ENCODE measurements at regions not wholly inside any gene's neighbourhood (a gene's known extent, or its start where the extent isn't known, plus 50 kb on each side); places are given as distances from the start of the nearest gene placed in this dataset.
"Not testable (repeated sequence)": the region's sequence is repeated elsewhere in the genome, so short reads cannot be mapped to it uniquely, and the experiment has no call there.

DNA sequence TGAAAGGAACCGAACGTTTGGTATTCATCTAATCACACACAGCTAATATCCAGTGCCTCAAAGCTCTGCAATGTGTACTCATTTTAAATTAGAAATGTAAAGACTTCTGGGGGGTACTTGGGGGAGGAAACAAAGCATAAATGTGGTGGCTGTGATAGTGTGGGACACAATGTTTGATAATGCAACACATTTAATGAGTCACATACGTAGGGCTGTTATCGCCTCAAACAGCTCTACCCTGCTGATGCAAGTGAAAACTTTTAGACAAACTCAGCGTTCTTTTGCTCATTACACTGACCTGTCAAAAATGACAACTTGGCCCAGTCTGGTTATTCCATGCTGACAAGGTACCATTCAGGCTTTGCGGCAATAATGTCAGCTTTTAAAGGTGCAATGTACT, 1227.1 kb upstream of the CELF4 start:
- no peak for DNase-seq

DNA sequence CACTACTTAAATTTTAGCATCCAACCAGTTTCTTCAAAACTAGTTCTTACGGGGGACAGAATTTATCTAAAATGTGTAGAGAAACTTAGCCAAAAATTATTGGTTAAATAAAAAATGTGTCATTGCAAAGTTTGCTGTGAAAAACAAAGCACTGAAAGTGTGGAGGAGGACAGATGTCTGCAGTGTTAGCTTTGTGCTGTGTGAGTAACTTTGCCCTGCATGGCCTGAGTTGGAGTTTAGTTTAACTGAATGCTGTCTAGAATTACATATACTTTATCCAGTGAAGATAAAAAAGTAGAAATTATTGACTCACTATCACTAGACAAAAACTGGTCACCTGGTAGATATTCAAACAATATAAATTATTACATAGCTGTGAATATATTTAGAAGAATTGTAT, 1225.2 kb upstream of the CELF4 start:
- DNase-seq = no peak

DNA sequence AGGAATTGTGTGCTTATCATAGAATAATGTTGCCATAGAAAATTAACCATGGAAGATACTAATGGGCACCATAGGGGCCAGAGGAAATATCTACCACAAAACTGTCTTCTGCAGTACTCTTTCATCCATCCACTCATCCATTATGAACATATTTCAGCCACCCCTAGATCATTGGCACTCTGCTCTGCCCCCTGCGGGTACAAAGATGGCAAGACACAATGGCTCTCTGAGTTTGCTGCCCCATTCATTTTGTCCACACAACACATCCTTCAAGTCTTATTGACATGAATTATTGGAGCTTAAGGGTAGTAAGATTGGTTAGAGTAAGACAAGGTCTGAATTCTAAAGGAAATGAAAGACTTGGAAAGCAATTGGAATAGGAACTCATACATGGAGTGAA, 1224.7 kb upstream of the CELF4 start:
- no peak for DNase-seq

DNA sequence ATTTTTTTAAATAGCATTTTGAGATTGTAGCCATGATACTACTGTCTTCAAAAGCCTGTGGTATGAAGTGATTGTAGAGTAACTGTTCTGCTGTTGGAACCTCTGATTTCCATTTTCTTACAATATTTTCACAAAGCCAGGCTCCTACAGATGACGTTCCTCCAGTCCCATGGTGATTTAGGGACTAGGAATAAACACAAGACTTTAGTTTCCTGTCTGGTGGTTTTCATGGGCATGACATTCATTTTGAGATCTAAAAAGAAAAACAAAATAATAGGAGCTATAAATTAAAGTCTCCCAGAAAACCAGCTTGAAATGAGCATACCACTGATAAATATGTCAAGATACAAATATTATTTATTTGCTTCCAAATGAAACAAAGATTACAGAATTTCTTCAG, 1223.5 kb upstream of the CELF4 start:
- no peak for DNase-seq

DNA sequence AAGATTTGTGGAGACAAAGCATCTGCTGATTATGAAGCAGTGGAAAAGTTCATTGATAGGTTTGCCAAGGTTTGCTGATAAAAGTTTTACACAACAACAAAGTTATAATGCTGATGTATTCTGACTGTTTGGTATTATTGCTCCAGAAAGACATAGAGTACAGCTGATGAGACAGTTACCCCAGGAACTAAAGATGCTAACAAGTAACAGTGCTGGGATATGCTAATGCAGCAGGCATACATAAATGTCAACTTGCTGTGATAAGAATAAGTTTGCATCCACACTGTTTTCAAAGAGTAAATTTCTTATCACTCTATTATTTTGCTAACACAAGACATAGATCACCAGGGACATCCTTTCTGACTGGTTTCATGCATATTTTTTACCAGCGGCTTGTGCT, 1221.3 kb upstream of the CELF4 start:
- DNase-seq = no peak

DNA sequence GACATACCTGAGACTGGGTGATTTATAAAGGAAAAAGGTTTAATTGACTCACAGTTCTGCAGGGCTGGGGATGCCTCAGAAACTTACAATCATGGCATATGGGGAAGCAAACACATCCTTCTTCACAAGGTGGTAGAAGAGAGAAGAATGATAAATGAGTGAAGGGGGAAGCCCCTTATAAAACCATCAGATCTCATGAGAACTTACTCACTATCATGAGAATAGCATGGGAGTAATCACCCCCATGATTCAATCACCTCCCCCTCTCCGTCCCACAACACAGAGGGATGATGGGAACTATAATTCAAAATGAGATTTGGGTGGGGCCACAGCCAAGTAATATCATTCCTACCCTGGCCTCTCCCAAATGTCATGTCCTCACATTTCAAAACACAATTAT, 1206.0 kb upstream of the CELF4 start:
- DNase-seq = not testable (repeated sequence)

DNA sequence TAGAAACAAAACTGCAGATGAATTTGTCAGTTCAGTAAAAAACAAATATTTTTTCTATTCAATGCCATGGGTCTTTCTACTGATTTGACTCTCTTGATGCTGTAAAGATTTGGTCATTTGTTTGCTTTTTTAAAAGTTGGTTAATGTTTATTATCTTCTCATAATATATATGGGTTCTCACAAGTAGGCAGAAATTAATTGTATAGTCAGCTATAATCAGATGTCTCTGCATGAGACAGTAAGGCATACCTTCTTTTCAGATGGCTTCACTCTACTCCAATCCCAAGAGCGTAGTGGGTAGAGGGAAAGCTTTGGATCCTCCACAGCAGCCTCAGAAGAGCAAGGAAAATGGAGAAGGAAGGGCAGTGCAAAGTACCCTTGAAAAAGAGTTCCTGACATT, 1202.9 kb upstream of the CELF4 start:
- DNase-seq = no peak

DNA sequence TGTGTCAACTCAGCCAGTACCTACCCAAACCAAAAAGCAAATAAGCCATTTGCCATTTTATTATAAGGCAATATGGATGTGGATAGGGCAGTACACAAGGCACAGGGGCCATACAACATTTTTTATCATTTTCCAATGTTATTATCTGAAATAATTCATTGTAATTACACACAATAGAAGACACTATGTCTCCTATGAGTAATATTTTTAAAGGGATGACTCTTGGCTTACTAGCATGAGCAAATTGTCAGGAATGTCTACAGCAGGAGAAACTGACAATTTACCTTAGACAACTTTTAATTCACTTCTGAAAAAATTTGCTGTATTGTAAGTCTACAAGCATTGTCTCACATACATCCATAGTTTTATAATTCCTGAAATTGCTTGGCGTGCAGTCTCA, 1193.9 kb upstream of the CELF4 start:
- DNase-seq = no peak

DNA sequence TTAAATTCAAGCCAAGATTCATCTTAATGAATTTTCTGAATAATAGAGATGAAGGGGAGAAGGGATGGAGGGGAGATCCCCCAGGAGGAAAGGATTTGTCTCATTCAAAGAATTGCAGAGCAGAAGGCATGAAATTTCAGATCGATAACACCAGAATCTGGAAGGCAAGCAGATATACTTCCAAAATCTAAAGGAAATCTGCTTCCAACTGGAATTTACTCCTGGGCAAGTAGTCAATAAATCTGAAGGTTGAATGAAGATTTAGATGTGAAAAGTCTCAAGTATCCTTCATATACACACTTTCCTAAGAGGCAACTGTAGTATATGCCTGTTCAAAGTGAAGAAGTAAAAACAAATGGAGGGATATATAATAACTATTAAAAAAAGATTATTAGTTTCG, 1190.8 kb upstream of the CELF4 start:
- DNase-seq = no peak

DNA sequence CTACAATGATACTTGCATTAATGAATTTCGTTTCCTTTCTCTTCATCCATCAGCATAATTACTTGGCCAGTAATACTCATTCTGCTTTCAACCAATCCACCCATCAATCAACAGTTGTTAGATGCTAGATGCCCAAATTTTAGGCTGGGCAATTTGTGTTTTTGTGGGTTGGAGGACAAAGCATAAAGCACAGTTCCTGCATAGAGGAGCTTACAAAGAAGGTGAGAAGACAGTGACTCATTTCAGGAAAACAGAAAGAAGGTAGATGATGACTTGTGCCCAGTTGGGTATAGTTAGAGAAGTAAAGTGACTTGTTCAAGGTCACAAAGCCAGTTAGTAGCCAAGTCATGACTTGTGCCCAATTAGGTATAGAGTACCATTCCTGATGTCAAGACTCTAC, 1186.8 kb upstream of the CELF4 start:
- DNase-seq = no peak

DNA sequence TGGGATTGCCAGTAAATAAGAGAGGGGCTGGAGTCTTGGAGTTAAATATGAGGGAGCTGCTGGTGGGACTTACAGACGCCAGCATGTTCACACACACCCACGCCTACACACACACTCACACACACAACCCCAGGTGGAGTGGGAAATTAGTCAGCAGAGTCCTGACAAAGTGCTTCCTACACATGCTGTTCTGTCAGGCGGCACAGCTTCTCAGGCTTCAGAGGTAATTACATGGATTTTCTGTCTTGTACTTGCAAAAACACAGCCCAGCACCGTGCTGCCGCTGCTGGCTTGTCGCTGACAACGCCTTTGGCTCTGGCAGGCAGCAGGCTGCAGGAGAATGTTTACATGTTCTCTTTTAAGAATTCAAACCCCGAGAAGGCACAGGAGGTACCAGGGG, 1186.3 kb upstream of the CELF4 start:
- DNase-seq = no peak

DNA sequence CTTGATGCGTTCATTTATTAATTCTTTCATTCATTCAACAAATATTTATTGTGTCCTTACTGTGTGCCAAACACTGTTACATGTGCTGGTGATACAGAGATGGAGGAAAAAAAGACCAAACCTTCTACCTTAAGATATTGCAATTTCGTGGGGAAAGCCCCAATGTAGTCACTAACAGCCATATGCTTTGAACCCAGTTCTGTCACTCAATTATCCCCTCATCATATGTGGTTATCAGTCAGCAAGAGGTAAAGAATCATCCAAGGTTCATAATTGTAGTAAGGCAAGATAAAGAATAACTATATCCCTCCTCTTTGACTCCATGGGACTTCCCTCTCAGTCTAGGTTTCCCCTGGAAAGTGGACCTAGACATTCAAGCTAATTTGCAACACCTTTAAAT, 1185.6 kb upstream of the CELF4 start:
- no peak for DNase-seq

DNA sequence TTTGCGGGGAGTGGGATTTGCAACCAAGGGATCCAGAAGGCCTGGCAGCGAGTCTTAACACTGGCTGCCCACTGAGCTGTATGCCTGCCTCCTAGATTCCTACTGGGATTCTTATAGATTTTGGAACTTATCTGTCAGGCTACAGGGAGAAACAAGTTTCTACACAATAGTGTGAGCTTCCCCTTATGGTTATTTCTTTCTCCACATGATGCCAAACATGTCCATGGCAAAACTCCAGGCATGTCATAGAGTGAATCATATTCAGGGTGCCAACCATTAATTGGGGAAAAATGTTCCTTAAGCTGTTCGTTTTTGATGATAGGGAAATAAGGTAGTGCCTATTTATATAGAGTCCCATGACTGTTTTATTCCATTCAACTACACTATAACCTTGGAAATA, 1185.2 kb upstream of the CELF4 start:
- no peak for DNase-seq

DNA sequence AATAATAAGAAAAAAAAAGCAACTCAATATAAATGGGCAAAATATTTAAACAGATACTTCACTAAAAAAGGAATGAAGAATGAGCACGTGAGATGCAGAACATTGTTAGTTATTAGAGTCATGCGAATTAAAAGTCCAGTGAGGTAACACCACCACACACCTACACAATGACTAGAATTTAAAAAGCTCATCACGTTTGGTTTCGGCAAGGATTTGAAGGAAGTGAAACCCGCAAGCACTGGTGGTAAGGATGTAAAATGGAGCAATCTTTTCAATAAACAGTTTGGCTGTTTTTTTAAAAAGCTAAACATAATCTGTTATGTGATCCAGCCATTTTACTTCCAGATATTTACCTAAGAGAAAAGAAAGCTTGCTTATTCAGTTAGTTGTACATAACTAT, 1181.6 kb upstream of the CELF4 start:
- DNase-seq = no peak

DNA sequence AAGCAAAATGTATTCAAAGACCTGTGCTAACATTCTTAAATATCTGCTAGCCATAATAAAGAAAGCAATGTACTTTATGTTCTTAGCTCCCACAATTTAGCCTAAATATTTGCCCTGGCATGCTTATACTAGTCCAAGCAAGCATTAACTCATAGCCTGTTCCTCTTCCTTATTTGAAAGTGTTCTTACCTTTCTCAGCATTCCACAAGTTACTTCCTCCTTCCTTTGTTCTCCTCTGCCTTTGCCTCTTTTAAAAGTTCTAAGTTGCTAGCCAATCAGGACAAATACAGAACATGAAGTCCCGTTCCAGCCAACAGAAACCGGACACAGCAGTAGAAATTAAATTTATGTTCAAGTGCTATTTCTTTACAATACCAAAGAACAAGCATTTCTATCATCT, 1154.6 kb upstream of the CELF4 start:
- not testable (repeated sequence) for DNase-seq

DNA sequence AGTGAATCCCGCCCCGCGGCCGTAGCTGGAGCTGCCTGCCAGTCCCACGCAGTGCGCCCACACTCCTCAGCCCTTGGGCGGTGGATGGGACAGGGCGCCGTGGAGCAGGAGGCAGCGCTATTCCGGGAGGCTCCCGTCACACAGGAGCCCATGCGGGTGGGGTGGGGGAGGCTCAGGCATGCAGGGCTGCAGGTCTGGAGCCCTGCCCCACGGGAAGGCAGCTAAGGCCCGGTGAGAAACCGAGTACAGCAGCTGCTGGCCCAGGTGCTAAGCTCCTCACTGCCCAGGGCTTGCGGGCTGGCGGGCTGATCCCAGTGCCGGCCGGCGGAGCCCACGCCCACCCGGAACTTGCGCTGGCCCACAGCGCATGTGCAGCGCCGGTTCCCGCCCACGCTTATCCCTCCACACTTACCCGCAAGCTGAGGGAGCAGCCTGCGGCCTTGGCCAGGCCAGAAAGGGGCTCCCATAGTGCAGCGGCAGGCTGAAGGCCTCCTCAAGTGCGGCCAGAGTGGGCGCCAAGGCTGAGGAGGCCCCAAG, 1152.8 kb upstream of the CELF4 start:
- no peak for DNase-seq

DNA sequence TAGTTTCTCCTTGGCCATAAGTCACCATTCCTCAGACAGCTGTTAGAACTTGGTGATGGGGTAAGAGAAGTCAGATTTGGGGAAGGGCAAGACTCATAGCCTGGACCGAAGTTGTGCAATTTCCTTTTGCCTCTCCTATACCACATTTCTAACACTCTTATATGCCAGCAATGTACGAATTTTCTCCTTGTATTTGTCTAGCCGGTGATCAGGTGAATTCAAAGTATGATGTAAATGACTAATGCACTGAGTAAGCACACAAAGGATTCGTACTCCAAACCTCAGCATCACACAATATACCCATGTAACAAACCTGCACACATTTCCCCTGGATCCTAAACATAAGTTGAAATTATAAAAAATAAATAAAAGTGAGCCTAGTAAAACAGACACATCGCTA, 1143.5 kb upstream of the CELF4 start:
- no peak for DNase-seq

DNA sequence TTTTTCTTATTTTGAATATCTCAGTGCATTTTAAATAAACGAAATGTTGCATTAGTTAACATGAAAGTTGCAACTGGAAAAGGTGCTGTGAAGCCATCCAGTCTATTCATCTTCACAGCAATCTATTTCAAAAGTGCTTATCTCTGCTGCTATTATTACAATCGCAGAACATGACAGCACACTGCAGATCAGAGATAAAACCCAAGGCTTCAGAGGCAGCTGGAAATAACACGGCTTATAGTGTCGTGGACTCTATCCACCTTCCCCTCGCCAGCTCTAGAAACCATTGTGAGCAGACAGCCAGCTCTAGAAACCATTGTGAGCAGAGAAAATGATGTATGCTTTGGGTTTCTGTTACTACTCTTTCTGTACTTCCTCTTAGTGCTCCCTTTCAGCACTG, 1140.8 kb upstream of the CELF4 start:
- no peak for DNase-seq

DNA sequence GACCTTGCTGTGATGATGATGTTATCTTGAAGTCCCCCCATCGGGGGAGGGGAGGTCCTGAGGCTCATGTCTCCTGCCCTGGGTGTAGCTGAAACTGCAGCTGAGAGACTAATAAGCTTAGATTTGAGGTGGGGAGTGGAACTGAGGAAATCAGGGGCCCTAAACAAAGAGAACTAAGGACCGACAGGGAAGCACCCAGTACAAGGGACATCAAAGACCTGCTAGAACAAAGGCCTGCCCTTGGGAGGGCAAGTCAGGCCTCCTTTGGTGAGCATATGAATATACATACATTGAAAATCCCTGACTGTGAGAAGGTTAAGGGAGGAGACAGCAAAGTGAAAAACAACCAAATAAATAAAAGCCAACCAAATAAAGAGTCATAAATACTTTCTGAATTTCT, 1132.5 kb upstream of the CELF4 start:
- DNase-seq = no peak

DNA sequence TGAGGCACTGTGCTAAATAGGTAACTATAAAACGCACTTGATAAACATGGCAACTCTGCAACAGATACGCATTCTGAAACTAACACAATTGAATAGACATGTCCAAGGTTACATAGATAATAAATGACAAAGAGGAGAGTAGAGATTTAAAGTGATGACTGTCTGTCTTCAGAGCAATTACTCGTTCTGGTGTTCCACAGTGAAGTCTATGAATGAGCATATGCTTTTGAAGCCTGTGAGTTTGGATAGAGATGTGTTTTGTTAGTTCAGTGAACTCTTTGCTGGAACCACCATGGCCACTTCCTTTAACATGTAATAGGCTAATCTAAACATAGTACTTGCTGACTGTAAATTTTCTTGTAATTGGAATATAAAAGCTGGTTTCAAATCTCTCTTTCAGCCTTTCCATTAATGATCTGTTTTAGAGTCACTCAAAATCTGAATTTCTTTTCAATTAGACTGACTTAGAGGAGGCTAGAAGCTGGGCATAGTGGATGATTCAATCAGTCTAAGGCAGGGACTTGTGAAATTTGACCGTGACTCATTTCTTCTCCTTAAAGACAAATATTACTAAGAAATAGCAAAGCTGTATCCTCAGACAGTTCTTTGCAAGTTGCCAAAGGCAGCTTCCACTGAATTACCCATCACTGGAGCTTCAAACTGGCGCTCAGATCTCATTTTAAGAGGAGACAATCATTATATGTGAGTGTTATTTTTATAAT, 1130.1 kb upstream of the CELF4 start:
- DNase-seq = no peak

DNA sequence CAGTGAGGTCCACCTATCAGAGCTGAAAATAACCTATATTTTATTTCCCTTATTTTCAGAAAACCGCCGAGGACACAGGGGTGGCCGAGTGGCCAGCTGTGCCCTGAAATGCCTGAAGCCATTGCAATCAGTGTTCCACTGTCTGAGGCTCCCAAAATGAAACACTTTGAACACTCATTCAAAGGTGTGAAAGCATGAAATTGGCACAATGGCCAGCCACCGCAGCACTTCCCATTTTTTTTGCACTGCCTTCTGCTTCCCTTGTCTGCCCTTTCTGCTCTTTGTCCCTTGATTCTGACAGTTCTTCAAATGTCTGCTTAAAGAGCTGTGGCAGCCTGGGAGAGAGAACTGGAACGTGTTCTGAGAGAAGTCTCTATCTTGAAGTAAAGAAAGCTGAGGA, 1127.5 kb upstream of the CELF4 start:
- DNase-seq = no peak

DNA sequence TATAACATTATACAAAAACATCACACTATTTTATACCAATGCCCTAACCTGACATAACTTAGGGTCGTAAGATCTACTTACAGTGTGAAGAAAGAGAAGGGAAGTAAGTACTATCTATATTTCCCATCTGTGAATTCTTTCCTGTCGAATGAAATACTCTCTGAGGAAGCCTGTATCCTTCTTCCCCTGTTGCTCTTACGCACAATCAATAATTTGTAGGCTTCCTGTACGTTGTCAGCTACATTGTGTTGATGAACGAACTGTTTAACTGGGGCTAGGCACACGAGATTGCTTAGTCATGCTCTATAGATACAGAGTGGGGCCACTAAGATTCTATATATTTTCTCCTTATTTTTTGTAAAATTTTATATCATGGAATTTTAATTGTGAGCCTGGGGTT, 1125.0 kb upstream of the CELF4 start:
- DNase-seq = no peak

DNA sequence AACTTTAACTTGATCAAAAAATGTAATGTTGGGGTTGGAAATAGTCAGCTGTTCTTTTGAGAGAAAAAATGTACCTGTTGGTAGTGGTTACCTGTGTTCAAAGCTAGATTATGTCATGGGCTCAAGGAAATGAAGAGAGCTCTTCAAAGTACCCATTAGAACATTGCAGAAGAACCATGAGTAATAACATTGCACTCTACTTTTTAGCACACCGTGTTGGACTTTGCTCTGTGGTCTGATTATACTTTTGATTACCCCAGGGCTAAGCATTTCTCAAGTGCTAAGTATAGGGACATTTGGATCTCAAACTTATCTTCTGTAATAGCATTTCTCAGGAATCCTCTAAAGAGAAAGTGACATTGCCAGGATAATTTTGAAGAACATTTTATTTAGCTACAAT, 1122.8 kb upstream of the CELF4 start:
- no peak for DNase-seq

DNA sequence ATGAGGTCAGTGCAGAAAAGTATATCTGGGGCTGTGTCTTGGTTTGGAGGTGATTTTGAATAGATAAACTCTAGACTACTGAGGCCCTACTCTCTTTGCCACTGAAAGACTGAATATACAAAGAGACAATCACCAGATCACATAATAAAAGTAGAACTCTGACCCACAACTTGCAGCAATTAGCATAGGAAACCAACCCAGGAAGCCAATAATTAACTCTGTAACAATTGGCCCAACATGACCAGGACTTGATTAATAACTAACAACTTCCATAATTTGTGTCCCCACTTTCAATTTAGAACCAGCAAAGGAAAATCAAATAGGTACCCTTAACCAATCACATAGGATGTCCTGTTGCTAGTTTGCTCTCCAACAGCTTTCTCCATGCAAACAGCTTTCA, 1104.9 kb upstream of the CELF4 start:
- DNase-seq = no peak

DNA sequence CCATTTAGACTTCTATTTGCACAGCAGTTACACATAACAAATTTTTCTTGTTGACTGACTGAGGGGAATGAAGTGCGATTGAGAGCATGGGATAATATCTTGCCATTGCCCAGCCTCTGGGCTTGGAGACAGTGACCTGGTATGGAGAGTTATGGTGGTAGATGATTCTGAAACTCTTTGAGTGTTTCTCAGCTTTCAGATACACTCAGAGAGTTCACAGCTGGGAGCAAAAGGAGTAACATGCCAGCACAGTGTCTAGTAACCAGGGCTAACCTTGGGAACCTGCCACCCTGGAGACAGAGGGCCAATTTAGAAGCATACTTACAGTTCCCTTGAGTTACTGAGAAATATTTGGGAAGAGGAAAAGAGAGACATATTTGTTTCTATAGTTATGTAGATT, 1099.3 kb upstream of the CELF4 start:
- DNase-seq = no peak

DNA sequence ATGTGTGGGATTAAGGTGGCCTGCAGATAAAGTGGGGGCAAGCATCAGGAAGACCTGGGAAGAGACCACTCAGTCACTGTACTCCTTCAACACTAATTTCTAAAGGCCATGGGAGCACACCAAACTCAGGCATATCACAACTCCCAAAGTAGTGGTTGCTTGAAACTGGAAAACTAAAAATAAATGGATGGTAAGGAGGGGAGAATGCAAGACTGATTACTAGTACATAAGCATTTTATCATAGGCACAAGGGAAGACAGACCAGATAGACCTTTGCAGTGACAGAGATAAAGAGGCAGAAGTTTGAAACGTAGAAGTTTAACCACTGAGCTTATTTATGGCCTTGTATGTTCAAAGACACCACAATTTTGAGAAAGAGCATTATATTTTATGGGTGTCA, 1098.1 kb upstream of the CELF4 start:
- no peak for DNase-seq
